Stomach (tissue), 4 donors: ENCODE measurements at regions not wholly inside any gene's neighbourhood (a gene's known extent, or its start where the extent isn't known, plus 50 kb on each side); places are given as distances from the start of the nearest gene placed in this dataset.

Source experiments
- POLR2A ChIP-seq, 4 donors: fragments of 450-650 bp; IDR thresholded peaks; one replicate each; pipeline ENCODE4 v1.6.1; 2016; ENCODE audit warnings: antibody characterized with exemption in 4 of 4, control low read depth in 2 of 4, mild to moderate bottlenecking in 1 of 4, moderate library complexity in 1 of 4
- POLR2AphosphoS5 ChIP-seq, 3 donors: sonication (generic); formaldehyde crosslinking; IDR thresholded peaks; one replicate each; pipeline ENCODE4 v1.6.1; 2016; ENCODE audit warnings: antibody characterized with exemption in 3 of 3
- TF ChIP-seq, protein P1 (sequence below), 7 experiments: fragments of 450-650 bp in 4 of 7; fragments of 200-600 bp in 3 of 7; sonication (generic) in 3 of 7; IDR thresholded peaks; one replicate each; pipeline ENCODE4 v1.5.1; 2016 to 2019; ENCODE audit warnings: antibody characterized with exemption in 7 of 7, control low read depth in 2 of 7, mild to moderate bottlenecking in 1 of 7

DNA sequence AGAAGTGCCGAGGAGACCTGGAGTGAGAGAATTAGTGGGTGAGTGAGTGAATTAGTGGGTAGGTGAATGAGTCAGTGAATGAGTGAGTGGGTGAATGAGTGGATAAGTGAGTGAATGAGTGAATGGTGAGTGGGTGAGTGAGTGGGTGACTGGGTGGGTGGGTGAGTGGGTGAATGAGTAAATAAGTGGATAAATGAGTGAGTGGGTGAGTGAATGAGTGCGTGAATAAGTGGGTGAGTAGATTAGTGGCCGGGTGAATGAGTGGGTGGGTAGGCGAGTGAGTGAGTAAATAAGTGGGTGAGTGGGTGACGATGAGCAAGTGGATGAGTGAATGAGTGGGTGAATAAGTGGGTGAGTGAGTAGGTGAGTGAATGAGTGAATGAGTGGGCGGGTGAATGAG, 243.7 kb upstream of the MGMT start:
- TF ChIP-seq POLR2A (IDR thresholded peaks at IDR 0.05) (no peak), POLR2AphosphoS5 (IDR thresholded peaks at IDR 0.05) (no peak)
- TF ChIP-seq, protein P1, sequence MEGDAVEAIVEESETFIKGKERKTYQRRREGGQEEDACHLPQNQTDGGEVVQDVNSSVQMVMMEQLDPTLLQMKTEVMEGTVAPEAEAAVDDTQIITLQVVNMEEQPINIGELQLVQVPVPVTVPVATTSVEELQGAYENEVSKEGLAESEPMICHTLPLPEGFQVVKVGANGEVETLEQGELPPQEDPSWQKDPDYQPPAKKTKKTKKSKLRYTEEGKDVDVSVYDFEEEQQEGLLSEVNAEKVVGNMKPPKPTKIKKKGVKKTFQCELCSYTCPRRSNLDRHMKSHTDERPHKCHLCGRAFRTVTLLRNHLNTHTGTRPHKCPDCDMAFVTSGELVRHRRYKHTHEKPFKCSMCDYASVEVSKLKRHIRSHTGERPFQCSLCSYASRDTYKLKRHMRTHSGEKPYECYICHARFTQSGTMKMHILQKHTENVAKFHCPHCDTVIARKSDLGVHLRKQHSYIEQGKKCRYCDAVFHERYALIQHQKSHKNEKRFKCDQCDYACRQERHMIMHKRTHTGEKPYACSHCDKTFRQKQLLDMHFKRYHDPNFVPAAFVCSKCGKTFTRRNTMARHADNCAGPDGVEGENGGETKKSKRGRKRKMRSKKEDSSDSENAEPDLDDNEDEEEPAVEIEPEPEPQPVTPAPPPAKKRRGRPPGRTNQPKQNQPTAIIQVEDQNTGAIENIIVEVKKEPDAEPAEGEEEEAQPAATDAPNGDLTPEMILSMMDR (IDR thresholded peaks at IDR 0.05) = no peak
